ENCODE measurements at regions not wholly inside any gene's neighbourhood (a gene's known extent, or its start where the extent isn't known, plus 50 kb on each side); places are given as distances from the start of the nearest gene placed in this dataset.

- TF ChIP-seq SIN3A (IDR thresholded peaks at IDR 0.05; ENCODE audit: borderline replicate concordance, insufficient read depth, low read length), result no peak
- no peak for TF ChIP-seq REST (IDR thresholded peaks at IDR 0.05; ENCODE audit: insufficient read depth in 1 of 2, low read depth in 2 of 2, low read length in 2 of 2)
- TF ChIP-seq TAF1 (IDR thresholded peaks at IDR 0.05; ENCODE audit: borderline replicate concordance, insufficient read depth, low read length), result no peak
- TF ChIP-seq POLR2AphosphoS5 (IDR thresholded peaks at IDR 0.05; ENCODE audit: low read depth, low read length), result no peak
- no peak for TF ChIP-seq FOXP2 (optimal IDR thresholded peaks at IDR 0.05; ENCODE audit: borderline replicate concordance, extremely low read depth, extremely low read length, insufficient read depth)
Measured at GRCh38 chr10:78537018-78537417, 503.4 kb downstream of the RPS24 start.

GRCh38 chr10:78539247-78539766 is 505.6 kb downstream of the RPS24 start:
- TF ChIP-seq SIN3A (IDR thresholded peaks at IDR 0.05; ENCODE audit: borderline replicate concordance, insufficient read depth, low read length) (no peak), TAF1 (IDR thresholded peaks at IDR 0.05; ENCODE audit: borderline replicate concordance, insufficient read depth, low read length) (no peak), FOXP2 (optimal IDR thresholded peaks at IDR 0.05; ENCODE audit: borderline replicate concordance, extremely low read depth, extremely low read length, insufficient read depth) (no peak), POLR2AphosphoS5 (IDR thresholded peaks at IDR 0.05; ENCODE audit: low read depth, low read length) (no peak), REST (IDR thresholded peaks at IDR 0.05; ENCODE audit: insufficient read depth in 1 of 2, low read depth in 2 of 2, low read length in 2 of 2) (no peak)

- TF ChIP-seq SIN3A (IDR thresholded peaks at IDR 0.05; ENCODE audit: borderline replicate concordance, insufficient read depth, low read length) (no peak), POLR2AphosphoS5 (IDR thresholded peaks at IDR 0.05; ENCODE audit: low read depth, low read length) (no peak), FOXP2 (optimal IDR thresholded peaks at IDR 0.05; ENCODE audit: borderline replicate concordance, extremely low read depth, extremely low read length, insufficient read depth) (no peak), TAF1 (IDR thresholded peaks at IDR 0.05; ENCODE audit: borderline replicate concordance, insufficient read depth, low read length) (no peak), REST (IDR thresholded peaks at IDR 0.05; ENCODE audit: insufficient read depth in 1 of 2, low read depth in 2 of 2, low read length in 2 of 2) (no peak)
Measured at GRCh38 chr10:78540355-78541076, 506.9 kb downstream of the RPS24 start.

- TF ChIP-seq POLR2AphosphoS5 (IDR thresholded peaks at IDR 0.05; ENCODE audit: low read depth, low read length) (no peak), REST (IDR thresholded peaks at IDR 0.05; ENCODE audit: insufficient read depth in 1 of 2, low read depth in 2 of 2, low read length in 2 of 2) (no peak), FOXP2 (optimal IDR thresholded peaks at IDR 0.05; ENCODE audit: borderline replicate concordance, extremely low read depth, extremely low read length, insufficient read depth) (no peak), SIN3A (IDR thresholded peaks at IDR 0.05; ENCODE audit: borderline replicate concordance, insufficient read depth, low read length) (no peak), TAF1 (IDR thresholded peaks at IDR 0.05; ENCODE audit: borderline replicate concordance, insufficient read depth, low read length) (no peak)
Measured at GRCh38 chr10:78541481-78542140, 507.9 kb downstream of the RPS24 start.
